ENCODE measurements at regions not wholly inside any gene's neighbourhood (a gene's known extent, or its start where the extent isn't known, plus 50 kb on each side); places are given as distances from the start of the nearest gene placed in this dataset.

DNA sequence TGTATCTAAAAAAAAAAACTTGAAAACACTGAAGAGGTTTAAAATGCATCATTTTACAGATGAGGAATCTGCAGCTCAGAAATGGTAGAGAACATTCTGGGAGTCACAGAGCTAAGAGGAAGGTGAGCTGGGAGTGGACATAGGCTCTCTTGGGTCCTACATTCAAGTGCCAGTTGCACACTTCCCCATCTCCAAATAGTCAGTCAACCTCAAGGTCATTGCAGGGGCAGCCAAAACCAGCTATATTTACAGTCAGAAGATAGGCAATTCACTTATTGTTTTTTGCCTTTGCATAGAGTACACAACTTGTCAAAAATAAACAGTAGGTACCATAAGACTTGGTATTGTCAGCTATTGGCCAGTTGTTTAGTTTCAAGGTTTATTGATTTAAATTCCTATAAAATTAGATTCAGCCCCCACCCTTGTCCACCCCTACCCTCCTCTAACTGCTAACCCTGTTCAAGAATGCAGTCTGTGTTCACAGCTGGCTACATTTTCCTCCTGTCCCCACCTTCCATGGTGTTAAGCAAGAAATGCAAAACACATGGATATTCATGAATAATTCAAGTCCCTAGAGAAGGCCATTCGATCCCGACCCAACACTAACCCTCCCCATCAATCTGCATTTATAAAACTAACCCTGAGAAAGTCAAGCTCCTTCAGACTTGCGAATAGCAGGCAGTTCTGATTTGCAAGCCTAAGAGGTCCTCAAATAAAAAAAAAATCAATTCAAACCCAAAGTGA lies 567.0 kb upstream of the MCTP2 start:
- DNase-seq (ENCODE audit: extremely low spot score), result no peak
- CTCF ChIA-PET, result no interaction called here
- POLR2A ChIA-PET, result no interaction called here
- TF ChIP-seq, protein P1, sequence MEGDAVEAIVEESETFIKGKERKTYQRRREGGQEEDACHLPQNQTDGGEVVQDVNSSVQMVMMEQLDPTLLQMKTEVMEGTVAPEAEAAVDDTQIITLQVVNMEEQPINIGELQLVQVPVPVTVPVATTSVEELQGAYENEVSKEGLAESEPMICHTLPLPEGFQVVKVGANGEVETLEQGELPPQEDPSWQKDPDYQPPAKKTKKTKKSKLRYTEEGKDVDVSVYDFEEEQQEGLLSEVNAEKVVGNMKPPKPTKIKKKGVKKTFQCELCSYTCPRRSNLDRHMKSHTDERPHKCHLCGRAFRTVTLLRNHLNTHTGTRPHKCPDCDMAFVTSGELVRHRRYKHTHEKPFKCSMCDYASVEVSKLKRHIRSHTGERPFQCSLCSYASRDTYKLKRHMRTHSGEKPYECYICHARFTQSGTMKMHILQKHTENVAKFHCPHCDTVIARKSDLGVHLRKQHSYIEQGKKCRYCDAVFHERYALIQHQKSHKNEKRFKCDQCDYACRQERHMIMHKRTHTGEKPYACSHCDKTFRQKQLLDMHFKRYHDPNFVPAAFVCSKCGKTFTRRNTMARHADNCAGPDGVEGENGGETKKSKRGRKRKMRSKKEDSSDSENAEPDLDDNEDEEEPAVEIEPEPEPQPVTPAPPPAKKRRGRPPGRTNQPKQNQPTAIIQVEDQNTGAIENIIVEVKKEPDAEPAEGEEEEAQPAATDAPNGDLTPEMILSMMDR (IDR thresholded peaks at IDR 0.05; ENCODE audit: control extremely low read depth, extremely low read depth, low read depth, missing control alignments), result no peak

DNA sequence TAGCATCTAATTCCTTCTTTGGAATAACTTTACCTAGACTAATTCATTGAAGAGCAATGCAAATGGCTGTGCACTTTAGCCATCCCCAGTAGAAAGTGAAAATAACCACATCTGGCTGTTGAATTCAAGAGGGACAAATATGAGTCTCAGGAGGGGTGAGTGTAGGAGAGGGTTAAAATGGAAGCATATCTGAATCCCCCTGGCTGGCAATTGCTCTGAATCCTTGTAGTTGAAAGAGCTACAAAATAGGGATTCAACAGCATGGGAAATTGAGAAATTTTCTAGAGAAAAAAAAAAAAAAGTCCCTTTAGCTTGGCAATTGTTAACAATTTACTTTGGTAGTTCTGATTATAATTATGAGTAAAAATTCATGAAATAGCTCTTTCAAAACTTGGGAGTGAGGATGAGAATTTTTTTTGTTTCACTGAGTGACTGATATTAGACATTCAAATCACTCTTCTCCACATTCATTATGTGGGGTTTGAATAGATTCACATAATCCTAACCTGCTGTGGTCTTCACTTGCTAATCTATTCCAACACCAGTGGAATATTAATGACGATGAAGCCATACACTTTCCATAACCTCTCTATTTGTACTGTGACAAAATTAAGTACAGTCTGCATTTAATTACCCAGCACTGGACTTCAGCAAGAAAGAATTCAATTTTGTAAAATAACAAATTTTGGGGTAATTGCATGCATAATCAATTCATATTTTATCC lies 569.0 kb upstream of the MCTP2 start:
- TF ChIP-seq, protein P1 (IDR thresholded peaks at IDR 0.05; ENCODE audit: control extremely low read depth, extremely low read depth, low read depth, missing control alignments), result no peak
- CTCF ChIA-PET, result no interaction called here
- POLR2A ChIA-PET, result no interaction called here
- no peak for DNase-seq (ENCODE audit: extremely low spot score)

DNA sequence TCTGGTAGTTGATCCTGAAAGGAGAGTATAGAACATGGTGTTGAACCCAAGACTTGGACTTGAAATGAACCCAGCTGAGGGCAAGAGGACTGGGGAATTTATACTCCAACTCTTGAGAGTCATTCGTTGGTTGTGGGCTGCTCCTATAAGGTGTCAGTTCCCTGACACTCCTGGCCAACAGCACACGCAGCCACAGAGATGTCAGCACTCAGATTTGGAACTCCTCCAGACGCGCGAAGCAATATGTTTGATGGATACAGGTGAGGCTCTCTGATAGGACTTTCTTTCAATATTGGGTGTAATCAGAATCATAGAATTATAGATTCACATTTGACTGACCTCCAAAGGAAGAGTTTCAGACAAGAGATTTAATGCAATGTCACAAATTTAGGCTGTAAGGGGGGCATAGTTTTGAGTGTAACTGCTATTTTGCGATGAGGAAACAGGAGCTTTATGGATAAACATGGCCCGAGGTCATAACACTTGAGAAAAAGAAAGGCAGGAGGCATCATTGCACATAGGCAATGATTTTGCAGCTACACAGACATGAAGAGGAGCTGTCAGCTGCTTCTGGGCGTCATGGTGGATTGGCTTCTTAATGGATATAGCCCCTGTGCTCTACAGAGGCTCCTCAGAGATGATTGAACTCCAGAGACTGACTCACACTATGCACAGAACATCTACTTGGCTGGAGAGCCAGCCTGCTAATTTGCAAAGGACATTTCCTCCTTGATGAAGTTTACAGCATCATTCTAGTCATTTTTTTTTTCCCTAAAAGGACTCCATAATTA lies 569.2 kb upstream of the RGMA start:
- TF ChIP-seq, protein P1 (IDR thresholded peaks at IDR 0.05; ENCODE audit: control extremely low read depth, extremely low read depth, low read depth, missing control alignments), result no peak
- CTCF ChIA-PET, result interaction anchor here (1.1 kb wide), 1 partner anchor 27 kb away, joined by 3 read pairs; no protein-coding TSS in a partner anchor
- no peak for DNase-seq (ENCODE audit: extremely low spot score)
- POLR2A ChIA-PET, result no interaction called here

DNA sequence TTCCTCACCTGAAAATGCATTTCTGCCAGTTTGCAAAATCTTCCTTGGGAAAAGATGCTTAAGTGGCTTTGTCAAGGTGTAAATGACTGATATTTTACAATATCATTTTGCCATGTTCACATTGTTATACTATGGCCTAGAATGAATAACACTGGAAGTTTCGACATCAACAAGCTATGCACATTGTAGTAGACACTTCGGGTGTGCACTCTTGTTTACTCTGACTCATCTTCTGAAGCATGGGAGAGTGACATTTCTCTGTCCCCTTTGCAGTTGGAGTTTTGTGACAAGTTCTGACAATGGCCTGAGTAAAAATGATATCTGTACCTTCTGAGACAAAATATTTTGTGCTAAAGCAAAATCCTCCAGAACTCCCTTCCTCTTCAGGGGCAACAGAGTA lies 567.0 kb upstream of the RGMA start:
- DNase-seq (ENCODE audit: extremely low spot score), result no peak
- TF ChIP-seq, protein P1 (IDR thresholded peaks at IDR 0.05; ENCODE audit: control extremely low read depth, extremely low read depth, low read depth, missing control alignments), result no peak
- POLR2A ChIA-PET, result no interaction called here
- CTCF ChIA-PET, result no interaction called here

DNA sequence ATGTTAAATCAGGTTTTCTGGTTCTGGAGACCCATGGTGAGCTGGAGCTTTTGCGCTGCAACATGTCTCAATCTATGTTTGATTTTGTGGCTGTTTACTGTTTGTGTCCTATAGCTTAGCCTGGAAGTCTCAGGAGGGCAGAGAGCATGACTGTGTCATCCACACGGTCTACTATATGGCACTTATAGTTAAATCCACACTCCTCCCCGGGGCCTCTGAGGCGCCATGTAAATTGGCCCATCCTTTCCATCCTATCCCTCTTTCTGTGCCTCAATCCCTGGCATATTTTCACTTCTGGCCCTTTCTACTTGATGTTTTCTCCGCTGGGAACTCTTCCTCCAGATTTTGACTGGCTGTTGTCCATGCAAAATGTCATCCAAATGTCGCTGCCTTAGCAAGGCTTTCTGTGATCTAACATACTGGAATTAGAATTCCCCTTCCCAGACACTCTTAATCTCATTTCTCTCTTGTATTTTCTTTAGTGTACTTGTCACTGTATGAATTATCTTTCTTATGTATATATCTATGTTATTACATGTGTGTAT lies 560.8 kb upstream of the RGMA start:
- no peak for DNase-seq (ENCODE audit: extremely low spot score)
- CTCF ChIA-PET, result no interaction called here
- POLR2A ChIA-PET, result no interaction called here
- TF ChIP-seq, protein P1 (IDR thresholded peaks at IDR 0.05; ENCODE audit: control extremely low read depth, extremely low read depth, low read depth, missing control alignments), result no peak

DNA sequence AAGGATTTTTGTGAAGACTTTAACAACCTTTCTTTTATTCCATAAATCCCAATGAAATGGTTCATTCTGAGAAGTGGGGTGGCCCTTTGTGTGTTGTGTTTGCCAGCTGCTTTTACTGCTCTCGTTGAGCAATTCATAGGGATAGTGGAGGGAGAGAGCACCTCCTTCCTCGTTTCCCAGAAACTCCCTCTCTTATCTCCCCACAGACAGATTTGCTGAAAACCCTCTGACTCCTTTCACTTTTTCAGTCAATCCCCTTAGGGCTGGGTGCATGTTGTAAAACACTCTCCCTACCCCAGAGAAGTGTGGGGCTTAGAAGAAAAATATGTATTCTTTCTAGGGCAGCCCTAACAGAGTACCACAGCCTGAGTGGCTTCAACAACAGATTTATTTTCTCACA lies 557.2 kb upstream of the RGMA start:
- CTCF ChIA-PET, result no interaction called here
- TF ChIP-seq, protein P1 (IDR thresholded peaks at IDR 0.05; ENCODE audit: control extremely low read depth, extremely low read depth, low read depth, missing control alignments), result no peak
- no peak for DNase-seq (ENCODE audit: extremely low spot score)
- POLR2A ChIA-PET, result no interaction called here

All from GM10248 (cell line).